ENCODE measurements at regions not wholly inside any gene's neighbourhood (a gene's known extent, or its start where the extent isn't known, plus 50 kb on each side); places are given as distances from the start of the nearest gene placed in this dataset.

DNA sequence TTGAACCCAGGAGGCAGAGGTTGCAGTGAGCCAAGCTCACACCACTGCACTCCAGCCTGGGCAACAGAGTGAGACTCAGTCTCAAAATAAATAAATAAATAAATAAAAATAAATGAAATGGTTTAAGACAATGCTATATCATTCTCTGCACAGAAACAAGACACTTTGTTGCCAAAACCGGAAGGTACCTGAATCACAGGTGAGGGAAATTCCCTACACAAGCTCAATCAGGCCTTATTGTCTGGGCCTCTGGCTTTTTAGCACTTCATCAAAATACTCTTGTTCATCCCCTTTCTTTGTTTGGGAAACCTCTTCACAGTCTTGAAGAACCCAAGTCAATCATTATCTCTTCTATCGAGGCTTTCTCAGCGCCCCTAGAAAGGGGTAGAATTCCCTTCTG lies 166.1 kb upstream of the NPSR1 start:
- H3K9ac ChIP-seq (ENCODE audit: low read depth, low read length, poor library complexity, severe bottlenecking), result no peak overlapping the region

DNA sequence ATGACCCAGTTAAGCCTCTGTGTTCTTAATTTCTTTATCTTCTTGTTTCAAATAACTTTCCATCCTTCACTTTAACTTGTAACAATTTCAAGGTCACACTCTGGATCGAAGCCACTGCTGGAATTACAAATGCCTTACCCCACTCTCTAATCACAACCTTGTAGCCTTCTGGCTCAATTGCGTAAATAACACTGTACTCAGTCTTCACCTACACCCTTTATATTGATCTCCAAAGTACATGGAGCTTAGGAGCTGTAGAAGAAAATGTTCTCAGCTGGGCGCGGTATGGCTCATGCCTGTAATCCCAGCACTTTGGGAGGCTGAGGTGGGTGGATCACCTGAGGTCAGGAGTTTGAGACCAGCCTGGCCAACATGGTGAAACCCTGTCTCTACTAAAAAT lies 164.3 kb upstream of the NPSR1 start:
- H3K27me3 ChIP-seq (ENCODE audit: insufficient read depth, low read length, poor library complexity, severe bottlenecking), result no peaks in the 10 kb centered on the region
- H3K4me2 ChIP-seq (ENCODE audit: low read depth, low read length, poor library complexity, severe bottlenecking), result no peak overlapping the region
- H2AFZ ChIP-seq (ENCODE audit: low read length), result no peak overlapping the region
- H3F3A ChIP-seq (ENCODE audit: low read depth), result no peaks in the 10 kb centered on the region
- H3K9me2 ChIP-seq (replicated peaks; ENCODE audit: low read depth, low read length), result no peaks in the 10 kb centered on the region
- no peaks in the 10 kb centered on the region for H4K20me1 ChIP-seq (ENCODE audit: insufficient read depth, low read length, poor library complexity, severe bottlenecking)
- H3K9ac ChIP-seq (ENCODE audit: low read depth, low read length, poor library complexity, severe bottlenecking), result no peak overlapping the region
- no peaks in the 10 kb centered on the region for H3K79me2 ChIP-seq (ENCODE audit: insufficient read depth, low read length)
- no peaks in the 10 kb centered on the region for H3K36me3 ChIP-seq (ENCODE audit: insufficient read depth, low read length)
- H3K4me1 ChIP-seq (ENCODE audit: insufficient read depth, low read length, poor library complexity, severe bottlenecking), result no peaks in the 10 kb centered on the region
- no peak overlapping the region for H3K4me3 ChIP-seq (ENCODE audit: low read length, poor library complexity, severe bottlenecking)
- TF ChIP-seq EZH2phosphoT487 (IDR thresholded peaks at IDR 0.05; ENCODE audit: borderline replicate concordance), result no peak
- TF ChIP-seq, protein P1, sequence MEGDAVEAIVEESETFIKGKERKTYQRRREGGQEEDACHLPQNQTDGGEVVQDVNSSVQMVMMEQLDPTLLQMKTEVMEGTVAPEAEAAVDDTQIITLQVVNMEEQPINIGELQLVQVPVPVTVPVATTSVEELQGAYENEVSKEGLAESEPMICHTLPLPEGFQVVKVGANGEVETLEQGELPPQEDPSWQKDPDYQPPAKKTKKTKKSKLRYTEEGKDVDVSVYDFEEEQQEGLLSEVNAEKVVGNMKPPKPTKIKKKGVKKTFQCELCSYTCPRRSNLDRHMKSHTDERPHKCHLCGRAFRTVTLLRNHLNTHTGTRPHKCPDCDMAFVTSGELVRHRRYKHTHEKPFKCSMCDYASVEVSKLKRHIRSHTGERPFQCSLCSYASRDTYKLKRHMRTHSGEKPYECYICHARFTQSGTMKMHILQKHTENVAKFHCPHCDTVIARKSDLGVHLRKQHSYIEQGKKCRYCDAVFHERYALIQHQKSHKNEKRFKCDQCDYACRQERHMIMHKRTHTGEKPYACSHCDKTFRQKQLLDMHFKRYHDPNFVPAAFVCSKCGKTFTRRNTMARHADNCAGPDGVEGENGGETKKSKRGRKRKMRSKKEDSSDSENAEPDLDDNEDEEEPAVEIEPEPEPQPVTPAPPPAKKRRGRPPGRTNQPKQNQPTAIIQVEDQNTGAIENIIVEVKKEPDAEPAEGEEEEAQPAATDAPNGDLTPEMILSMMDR (conservative IDR thresholded peaks at IDR 0.05; ENCODE audit: low read length), result no peak
- no peaks in the 10 kb centered on the region for H3K9me3 ChIP-seq (ENCODE audit: insufficient read depth, low read depth, low read length)

More for the DNA sequence above, 166.1 kb upstream of the NPSR1 start:
- Histone ChIP-seq H3F3A (ENCODE audit: low read depth) (no peaks in the 10 kb centered on the region), H3K9me2 (replicated peaks; ENCODE audit: low read depth, low read length) (no peaks in the 10 kb centered on the region), H3K4me1 (ENCODE audit: insufficient read depth, low read length, poor library complexity, severe bottlenecking) (no peaks in the 10 kb centered on the region), H3K27me3 (ENCODE audit: insufficient read depth, low read length, poor library complexity, severe bottlenecking) (no peaks in the 10 kb centered on the region), H3K4me2 (ENCODE audit: low read depth, low read length, poor library complexity, severe bottlenecking) (no peak overlapping the region), H4K20me1 (ENCODE audit: insufficient read depth, low read length, poor library complexity, severe bottlenecking) (no peaks in the 10 kb centered on the region), H3K9me3 (ENCODE audit: insufficient read depth, low read depth, low read length) (no peaks in the 10 kb centered on the region), H3K36me3 (ENCODE audit: insufficient read depth, low read length) (no peaks in the 10 kb centered on the region), H3K4me3 (ENCODE audit: low read length, poor library complexity, severe bottlenecking) (no peak overlapping the region), H2AFZ (ENCODE audit: low read length) (no peak overlapping the region), H3K79me2 (ENCODE audit: insufficient read depth, low read length) (no peaks in the 10 kb centered on the region)
- TF ChIP-seq, protein P1 (conservative IDR thresholded peaks at IDR 0.05; ENCODE audit: low read length), result no peak
- TF ChIP-seq EZH2phosphoT487 (IDR thresholded peaks at IDR 0.05; ENCODE audit: borderline replicate concordance), result no peak

DNA sequence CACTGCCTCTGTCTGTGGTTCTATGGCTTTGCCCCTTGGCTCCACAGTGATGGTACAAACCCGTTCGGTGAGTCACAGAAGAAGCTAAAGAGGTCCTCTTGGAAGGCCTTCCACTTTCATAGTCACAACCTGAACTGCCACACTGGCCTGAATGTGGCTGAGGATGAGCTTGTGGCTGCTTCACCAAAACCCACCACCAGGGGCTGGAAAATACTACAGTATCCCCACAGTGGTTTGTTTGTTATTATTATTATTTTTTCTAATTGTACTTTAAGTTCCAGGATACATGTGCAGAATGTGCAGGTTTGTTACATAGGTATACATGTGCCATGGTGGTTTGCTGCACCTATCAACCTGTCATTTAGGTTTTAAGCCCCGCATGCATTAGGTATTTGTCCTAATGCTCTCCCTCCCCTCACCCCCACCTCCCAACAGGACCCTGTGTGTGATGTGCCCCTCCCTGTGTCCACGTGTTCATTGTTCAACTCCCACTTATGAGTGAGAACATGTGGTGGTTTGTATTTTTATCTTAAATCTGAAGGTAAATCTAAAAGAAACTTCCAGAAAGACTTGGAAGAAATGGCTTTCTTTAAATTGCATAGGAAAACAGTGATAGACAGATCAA lies 160.8 kb upstream of the NPSR1 start:
- H3K36me3 ChIP-seq (ENCODE audit: insufficient read depth, low read length), result no peaks in the 10 kb centered on the region

More for the DNA sequence above, 160.8 kb upstream of the NPSR1 start:
- Histone ChIP-seq H2AFZ (ENCODE audit: low read length) (no peak overlapping the region), H3K9me3 (ENCODE audit: insufficient read depth, low read depth, low read length) (no peaks in the 10 kb centered on the region), H3K4me1 (ENCODE audit: insufficient read depth, low read length, poor library complexity, severe bottlenecking) (no peaks in the 10 kb centered on the region), H3K4me3 (ENCODE audit: low read length, poor library complexity, severe bottlenecking) (no peak overlapping the region), H4K20me1 (ENCODE audit: insufficient read depth, low read length, poor library complexity, severe bottlenecking) (no peaks in the 10 kb centered on the region), H3K9me2 (replicated peaks; ENCODE audit: low read depth, low read length) (no peaks in the 10 kb centered on the region), H3K9ac (ENCODE audit: low read depth, low read length, poor library complexity, severe bottlenecking) (no peak overlapping the region), H3F3A (ENCODE audit: low read depth) (no peaks in the 10 kb centered on the region), H3K4me2 (ENCODE audit: low read depth, low read length, poor library complexity, severe bottlenecking) (no peak overlapping the region), H3K27me3 (ENCODE audit: insufficient read depth, low read length, poor library complexity, severe bottlenecking) (no peaks in the 10 kb centered on the region), H3K79me2 (ENCODE audit: insufficient read depth, low read length) (no peaks in the 10 kb centered on the region)
- TF ChIP-seq EZH2phosphoT487 (IDR thresholded peaks at IDR 0.05; ENCODE audit: borderline replicate concordance), result no peak
- TF ChIP-seq, protein P1 (conservative IDR thresholded peaks at IDR 0.05; ENCODE audit: low read length), result peak; percentile 19; the same call in 1 of the 2 replicates

All from Loucy (cell line).